ENCODE measurements at regions not wholly inside any gene's neighbourhood (a gene's known extent, or its start where the extent isn't known, plus 50 kb on each side); places are given as distances from the start of the nearest gene placed in this dataset.

GRCh38 chr14:42047421-42048055 lies 440.9 kb downstream of the LRFN5 start:
- no peak for DNase-seq (ENCODE audit: extremely low spot score, insufficient read length, low read depth)
- FAIRE-seq: no peak

- FAIRE-seq (no peak), DNase-seq (ENCODE audit: extremely low spot score, insufficient read length, low read depth) (no peak)
These were observed 438.7 kb downstream of the LRFN5 start for GRCh38 chr14:42045383-42045782.

GRCh38 chr14:42028607-42029006 lies 421.9 kb downstream of the LRFN5 start:
- DNase-seq (ENCODE audit: extremely low spot score, insufficient read length, low read depth): no peak
- FAIRE-seq: no peak

- FAIRE-seq: no peak
- DNase-seq (ENCODE audit: extremely low spot score, insufficient read length, low read depth): no peak
These were observed 420.6 kb downstream of the LRFN5 start for GRCh38 chr14:42027271-42027670.

GRCh38 chr14:42023452-42023851 lies 416.8 kb downstream of the LRFN5 start:
- FAIRE-seq: no peak
- no peak for DNase-seq (ENCODE audit: extremely low spot score, insufficient read length, low read depth)

- FAIRE-seq (no peak), DNase-seq (ENCODE audit: extremely low spot score, insufficient read length, low read depth) (no peak)
These were observed 407.6 kb downstream of the LRFN5 start for GRCh38 chr14:42014301-42014700.

- DNase-seq (ENCODE audit: extremely low spot score, insufficient read length, low read depth) (no peak), FAIRE-seq (no peak)
These were observed 406.9 kb downstream of the LRFN5 start for GRCh38 chr14:42013559-42013958.

- DNase-seq (ENCODE audit: extremely low spot score, insufficient read length, low read depth): no peak
- no peak for FAIRE-seq
These were observed 406.5 kb downstream of the LRFN5 start for GRCh38 chr14:42013153-42013552.

- no peak for FAIRE-seq
- DNase-seq (ENCODE audit: extremely low spot score, insufficient read length, low read depth): no peak
These were observed 404.5 kb downstream of the LRFN5 start for GRCh38 chr14:42011221-42011620.

GRCh38 chr14:42004321-42004720 lies 397.6 kb downstream of the LRFN5 start:
- DNase-seq (ENCODE audit: extremely low spot score, insufficient read length, low read depth) (no peak), FAIRE-seq (no peak)

- FAIRE-seq (no peak), DNase-seq (ENCODE audit: extremely low spot score, insufficient read length, low read depth) (no peak)
These were observed 395.5 kb downstream of the LRFN5 start for GRCh38 chr14:42002141-42002540.

GRCh38 chr14:42001431-42001830 lies 394.8 kb downstream of the LRFN5 start:
- FAIRE-seq (no peak), DNase-seq (ENCODE audit: extremely low spot score, insufficient read length, low read depth) (no peak)

- DNase-seq (ENCODE audit: extremely low spot score, insufficient read length, low read depth) (no peak), FAIRE-seq (no peak)
These were observed 393.8 kb downstream of the LRFN5 start for GRCh38 chr14:42000450-42000849.

GRCh38 chr14:41993687-41994086 lies 387.0 kb downstream of the LRFN5 start:
- DNase-seq (ENCODE audit: extremely low spot score, insufficient read length, low read depth) (no peak), FAIRE-seq (no peak)

- FAIRE-seq (no peak), DNase-seq (ENCODE audit: extremely low spot score, insufficient read length, low read depth) (no peak)
These were observed 380.0 kb downstream of the LRFN5 start for GRCh38 chr14:41986700-41987099.

- FAIRE-seq (no peak), DNase-seq (ENCODE audit: extremely low spot score, insufficient read length, low read depth) (no peak)
These were observed 379.5 kb downstream of the LRFN5 start for GRCh38 chr14:41986083-41986645.

GRCh38 chr14:41973178-41973577 lies 366.5 kb downstream of the LRFN5 start:
- FAIRE-seq (no peak), DNase-seq (ENCODE audit: extremely low spot score, insufficient read length, low read depth) (no peak)

- DNase-seq (ENCODE audit: extremely low spot score, insufficient read length, low read depth) (no peak), FAIRE-seq (no peak)
These were observed 365.9 kb downstream of the LRFN5 start for GRCh38 chr14:41972531-41972930.

GRCh38 chr14:41960281-41960680 lies 353.6 kb downstream of the LRFN5 start:
- no peak for DNase-seq (ENCODE audit: extremely low spot score, insufficient read length, low read depth)

GRCh38 chr14:41957459-41957858 lies 350.8 kb downstream of the LRFN5 start:
- no peak for FAIRE-seq

More at GRCh38 chr14:41960281-41960680, 353.6 kb downstream of the LRFN5 start:
- FAIRE-seq: no peak

More at GRCh38 chr14:41957459-41957858, 350.8 kb downstream of the LRFN5 start:
- no peak for DNase-seq (ENCODE audit: extremely low spot score, insufficient read length, low read depth)

Measured in GM18507 (cell line).